Activated CD8-positive, alpha-beta memory T cell treated with anti-CD3 and anti-CD28 coated beads for 36 hours (primary cell): ENCODE measurements at regions not wholly inside any gene's neighbourhood (a gene's known extent, or its start where the extent isn't known, plus 50 kb on each side); places are given as distances from the start of the nearest gene placed in this dataset.

ENCODE experiments used
- CTCF ChIA-PET: fragments of 350-600 bp; sonication (Branson Sonifier 250); formaldehyde crosslinking; loops from one replicate; lab custom pipeline; 2021; ENCODE audit warnings: antibody characterized with exemption; lab: Charles Lee
- POLR2A ChIA-PET: fragments of 350-600 bp; sonication (Branson Sonifier 250); formaldehyde crosslinking; loops from one replicate; lab custom pipeline; 2021; ENCODE audit warnings: antibody characterized with exemption; lab: Charles Lee

GRCh38 chr9:105859428-105860091 lies 165.2 kb downstream of the TMEM38B start:
- POLR2A ChIA-PET: no interaction called here
- CTCF ChIA-PET: no interaction called here

GRCh38 chr9:105860516-105860915 lies 166.2 kb downstream of the TMEM38B start:
- POLR2A ChIA-PET: no interaction called here
- CTCF ChIA-PET: no interaction called here

DNA sequence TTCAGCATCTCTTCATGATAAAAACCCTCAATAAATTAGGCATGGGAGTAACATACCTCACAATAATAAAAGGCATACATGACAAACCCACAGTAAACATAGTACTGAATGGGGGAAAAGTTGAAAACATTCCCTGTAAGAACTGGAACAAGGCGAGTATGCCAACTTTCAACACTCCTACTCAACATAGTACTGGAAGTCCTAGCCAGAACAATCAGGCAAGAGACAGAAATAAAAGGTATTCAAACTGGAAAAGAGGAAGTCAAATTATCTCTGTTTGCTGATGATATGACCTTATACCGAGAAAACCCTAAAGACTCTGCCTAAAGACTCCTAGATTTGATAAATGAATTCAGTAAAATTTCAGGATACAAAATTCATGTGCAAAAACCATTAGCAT lies 167.6 kb downstream of the TMEM38B start:
- POLR2A ChIA-PET: no interaction called here
- CTCF ChIA-PET: no interaction called here

GRCh38 chr9:105864248-105864898 lies 170.0 kb downstream of the TMEM38B start:
- POLR2A ChIA-PET: no interaction called here
- CTCF ChIA-PET: no interaction called here

DNA sequence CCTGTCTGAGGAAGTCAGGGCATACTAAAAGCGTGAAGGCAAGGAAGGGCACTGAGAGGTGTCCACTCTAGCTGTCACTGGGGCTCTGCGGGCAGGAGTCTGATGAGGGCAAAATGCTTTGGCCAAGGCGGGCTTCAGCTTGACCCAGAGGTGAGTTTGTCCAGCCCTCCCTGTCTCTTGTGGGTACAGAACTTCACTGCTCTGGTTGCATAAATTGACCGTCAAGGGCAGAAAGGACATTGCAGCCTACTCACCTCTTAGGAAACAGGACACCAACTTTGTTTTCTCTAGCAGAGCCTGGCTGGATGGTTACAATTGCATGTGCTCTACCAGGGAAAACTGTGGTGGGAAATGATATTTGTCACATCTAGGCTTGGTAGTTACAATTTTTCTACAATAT lies 170.9 kb downstream of the TMEM38B start:
- CTCF ChIA-PET: no interaction called here
- POLR2A ChIA-PET: no interaction called here

- ChIA-PET POLR2A (no interaction called here), CTCF (no interaction called here)
Measured at GRCh38 chr9:105871540-105871939, 177.2 kb downstream of the TMEM38B start.

GRCh38 chr9:105873801-105874200 lies 179.5 kb downstream of the TMEM38B start:
- POLR2A ChIA-PET: no interaction called here

DNA sequence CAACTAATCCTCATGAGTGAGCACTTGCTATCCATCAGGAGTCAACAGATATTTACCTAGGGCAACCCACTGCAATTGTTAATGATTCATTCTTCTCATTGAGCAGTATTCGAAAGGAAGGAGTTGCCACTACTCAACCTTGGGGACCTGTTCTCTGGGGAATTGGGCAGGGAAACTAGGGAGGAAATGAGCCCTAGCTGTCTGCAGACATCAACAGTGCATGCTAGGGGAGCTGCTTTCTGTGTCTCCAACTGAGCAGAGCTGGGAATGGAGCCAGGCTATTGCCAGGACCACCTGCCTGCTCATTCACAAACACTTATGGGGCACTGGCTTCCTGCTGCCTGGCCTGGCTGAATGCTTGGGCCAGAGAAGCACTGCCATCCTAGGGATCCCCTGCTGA lies 183.4 kb downstream of the TMEM38B start:
- ChIA-PET CTCF (interaction anchor here (0.6 kb wide), 1 partner anchor 866 kb away, joined by 4 read pairs; no protein-coding TSS in a partner anchor), POLR2A (no interaction called here)

More at GRCh38 chr9:105873801-105874200, 179.5 kb downstream of the TMEM38B start:
- CTCF ChIA-PET: no interaction called here

DNA sequence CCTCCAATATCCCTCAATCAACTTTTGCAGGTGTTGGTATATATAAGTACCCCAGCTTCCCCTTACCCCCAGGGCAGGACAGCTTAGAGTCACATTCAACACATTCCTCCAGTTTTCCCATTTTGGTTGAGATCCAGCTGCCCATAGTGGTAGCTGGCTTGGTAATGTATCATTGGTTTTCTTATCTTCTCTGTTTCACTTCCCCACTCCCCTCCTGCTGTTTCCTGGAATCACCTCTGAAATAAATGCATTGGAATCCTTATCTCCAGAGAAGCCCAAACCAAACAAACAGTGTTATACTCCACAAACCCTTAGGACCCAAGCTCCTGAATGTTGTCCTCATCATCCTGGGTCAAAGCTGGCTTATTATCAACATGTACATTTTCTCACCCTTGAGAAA lies 184.8 kb downstream of the TMEM38B start:
- CTCF ChIA-PET: no interaction called here
- POLR2A ChIA-PET: no interaction called here

- CTCF ChIA-PET: no interaction called here
- POLR2A ChIA-PET: no interaction called here
Measured at GRCh38 chr9:105880517-105880916, 186.2 kb downstream of the TMEM38B start.

GRCh38 chr9:105881021-105881420 lies 186.7 kb downstream of the TMEM38B start:
- POLR2A ChIA-PET: no interaction called here
- CTCF ChIA-PET: interaction anchor here (0.5 to 1.5 kb wide), 5 partner anchors 23 to 1458 kb away, joined by 3 to 13 read pairs (median 4); no protein-coding TSS in a partner anchor

DNA sequence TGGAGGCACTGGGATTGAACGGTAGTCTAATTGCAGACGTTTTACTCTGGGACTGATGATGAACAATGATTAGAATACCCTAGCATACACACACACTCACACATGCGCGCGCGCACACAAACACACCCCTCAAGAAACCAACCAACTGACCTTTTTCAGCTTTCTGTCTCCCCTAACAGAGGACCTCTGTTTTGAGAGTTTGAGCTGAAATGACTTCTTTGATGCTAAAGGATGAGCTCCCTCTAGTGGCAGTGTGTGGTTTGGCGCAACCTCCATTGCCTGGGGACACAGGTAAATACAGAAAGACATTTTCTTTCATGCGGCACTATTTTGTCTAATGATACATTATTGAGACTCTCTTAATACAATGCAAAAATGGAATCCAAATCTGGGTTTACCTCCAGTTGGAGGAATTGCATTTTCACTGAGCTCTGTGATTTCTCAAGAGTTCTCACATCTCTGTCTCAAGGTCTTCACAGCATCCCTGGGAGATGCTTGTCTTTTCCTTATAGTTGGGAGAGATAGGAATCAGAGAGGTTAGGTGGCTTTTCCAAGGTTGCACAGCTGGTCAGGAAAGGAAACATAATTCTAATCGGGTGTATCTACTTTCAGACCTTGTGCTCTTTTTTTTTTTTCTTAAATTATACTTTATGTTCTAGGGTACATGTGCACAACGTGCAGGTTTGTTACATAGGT lies 187.5 kb downstream of the TMEM38B start:
- ChIA-PET POLR2A (no interaction called here), CTCF (interaction anchor here (0.5 to 1.5 kb wide), 7 partner anchors 22 to 1458 kb away, joined by 3 to 13 read pairs (median 3); no protein-coding TSS in a partner anchor)

GRCh38 chr9:105883847-105884246 lies 189.5 kb downstream of the TMEM38B start:
- POLR2A ChIA-PET: no interaction called here
- CTCF ChIA-PET: interaction anchor here (0.7 kb wide), 1 partner anchor 61 kb away, joined by 3 read pairs; no protein-coding TSS in a partner anchor

- CTCF ChIA-PET: no interaction called here
Measured at GRCh38 chr9:105884416-105884815, 190.1 kb downstream of the TMEM38B start.

GRCh38 chr9:105886136-105886535 lies 191.8 kb downstream of the TMEM38B start:
- POLR2A ChIA-PET: no interaction called here

More at GRCh38 chr9:105884416-105884815, 190.1 kb downstream of the TMEM38B start:
- POLR2A ChIA-PET: no interaction called here

DNA sequence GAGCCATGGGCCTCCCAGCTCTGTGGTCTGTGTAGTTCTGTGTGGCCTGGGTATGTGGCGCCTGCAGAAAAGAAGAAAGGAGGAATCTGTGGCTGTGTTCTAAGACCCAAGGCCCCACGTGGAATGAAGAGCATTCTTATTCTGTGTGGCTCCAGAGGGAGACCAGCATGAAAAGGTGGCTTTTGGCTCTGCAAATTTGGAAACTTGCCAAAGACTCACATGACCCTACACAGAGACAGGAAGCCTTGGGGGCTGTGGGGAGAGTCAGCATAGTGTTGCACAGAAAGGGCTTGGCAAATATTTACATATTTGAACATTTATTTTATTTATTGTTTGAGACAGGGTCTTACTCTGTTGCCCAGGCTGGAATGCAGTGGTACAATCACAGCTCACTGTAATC lies 193.3 kb downstream of the TMEM38B start:
- ChIA-PET CTCF (no interaction called here), POLR2A (no interaction called here)

More at GRCh38 chr9:105886136-105886535, 191.8 kb downstream of the TMEM38B start:
- CTCF ChIA-PET: no interaction called here

- CTCF ChIA-PET: no interaction called here
- POLR2A ChIA-PET: no interaction called here
Measured at GRCh38 chr9:105890046-105890822, 195.9 kb downstream of the TMEM38B start.

DNA sequence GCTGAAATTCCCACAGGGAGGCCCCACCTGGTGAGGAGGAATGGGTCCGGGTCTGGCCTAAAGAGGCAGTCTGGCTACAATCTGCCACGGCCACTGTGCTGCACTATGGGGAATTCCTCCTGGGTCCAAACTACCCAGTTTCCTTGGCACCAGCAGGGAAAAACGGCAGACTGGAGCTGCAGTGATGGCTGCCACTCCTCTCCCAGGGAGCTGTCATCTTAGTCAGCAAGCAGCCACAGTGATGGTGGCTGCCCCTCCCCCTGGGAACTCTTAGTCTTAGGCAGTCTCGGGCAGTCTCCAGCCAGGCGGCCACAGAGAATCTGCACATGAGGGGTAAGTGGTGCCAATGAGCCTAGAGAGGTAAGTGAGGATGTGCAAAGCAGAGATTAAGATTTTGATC lies 205.8 kb downstream of the TMEM38B start:
- CTCF ChIA-PET: no interaction called here
- POLR2A ChIA-PET: no interaction called here

GRCh38 chr9:105901514-105902109 lies 207.3 kb downstream of the TMEM38B start:
- POLR2A ChIA-PET: no interaction called here
- CTCF ChIA-PET: no interaction called here
